Adipocyte (in vitro differentiated cells): ENCODE measurements at regions not wholly inside any gene's neighbourhood (a gene's known extent, or its start where the extent isn't known, plus 50 kb on each side); places are given as distances from the start of the nearest gene placed in this dataset.

Experiments used
- DNase-seq: peaks from one replicate; pipeline ENCODE4 v3.0.0-alpha.2; 2015; ENCODE audit warnings: low read depth
- H3K27me3 ChIP-seq: replicated peaks from 2 replicates; pipeline ENCODE4 v1.7.0; 2013; ENCODE audit warnings: mild to moderate bottlenecking, low read length, moderate library complexity; ENCODE audit not compliant: control insufficient read depth, insufficient read depth
- H3K36me3 ChIP-seq: 2 replicates; pipeline ENCODE4 v1.7.0; 2013; ENCODE audit warnings: low read length, mild to moderate bottlenecking, moderate library complexity; ENCODE audit not compliant: control insufficient read depth, insufficient read depth, severe bottlenecking
- H3K4me1 ChIP-seq: 2 replicates; pipeline ENCODE4 v1.7.0; 2013; ENCODE audit warnings: mild to moderate bottlenecking, low read length, moderate library complexity; ENCODE audit not compliant: control insufficient read depth, insufficient read depth
- H3K4me3 ChIP-seq: 2 replicates; pipeline ENCODE4 v1.7.0; 2013; ENCODE audit warnings: mild to moderate bottlenecking, low read length, moderate library complexity
- H3K9ac ChIP-seq: 2 replicates; pipeline ENCODE4 v1.7.0; 2013; ENCODE audit warnings: mild to moderate bottlenecking, low read length, moderate library complexity
- H3K9me3 ChIP-seq: 2 replicates; pipeline ENCODE4 v1.7.0; 2013; ENCODE audit warnings: mild to moderate bottlenecking, low read length, moderate library complexity; ENCODE audit not compliant: control insufficient read depth

- Histone ChIP-seq H3K36me3 (no peaks in the 10 kb centered on the region), H3K4me3 (peak overlapping the region; percentile 70), H3K9ac (no peak overlapping the region), H3K4me1 (no peaks in the 10 kb centered on the region), H3K9me3 (no peaks in the 10 kb centered on the region), H3K27me3 (no peaks in the 10 kb centered on the region)
- peak; percentile 25 for DNase-seq
Measured at GRCh38 chr5:116361171-116361967, 213.3 kb downstream of the SEMA6A start.

DNA sequence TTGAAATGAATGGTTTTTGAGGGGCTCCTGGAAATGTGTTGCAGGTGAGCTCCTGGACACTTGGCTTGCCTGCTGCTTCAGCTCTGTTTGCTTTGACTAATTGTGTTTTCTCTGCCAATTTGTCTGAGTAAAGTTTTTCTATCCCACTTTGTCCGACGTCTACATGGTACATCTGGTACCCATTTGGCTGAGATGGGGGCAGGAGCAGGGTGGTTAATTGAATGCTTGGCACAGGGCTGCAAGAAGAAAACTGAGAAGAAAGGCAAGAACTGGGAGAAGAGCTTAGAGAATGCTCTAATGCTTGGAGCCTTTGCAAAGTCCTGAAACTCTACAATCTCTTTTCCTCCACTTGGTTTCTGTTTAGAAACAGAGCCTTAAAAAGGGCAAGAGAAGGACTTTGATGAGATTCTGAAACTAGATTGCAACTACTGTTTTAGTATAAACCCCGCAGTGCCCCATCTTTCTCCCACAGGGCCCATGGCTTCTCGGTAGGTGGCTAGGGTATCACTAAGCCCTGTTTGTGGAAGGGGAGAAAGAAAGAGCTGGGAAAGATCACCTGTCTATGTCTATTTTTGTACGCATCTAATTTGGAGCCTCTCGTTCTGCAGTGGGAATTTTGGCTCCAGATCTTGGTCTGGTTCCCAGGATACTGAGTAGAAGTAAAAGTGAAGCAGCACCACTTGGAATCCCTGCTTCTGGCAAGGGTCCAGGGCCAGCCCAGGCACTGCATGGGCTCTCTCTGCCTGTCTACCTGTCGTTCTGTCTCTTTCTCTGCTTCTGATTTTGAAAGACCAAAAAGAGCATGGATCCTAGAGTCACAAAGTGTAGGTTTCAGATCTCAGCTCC is 214.4 kb downstream of the SEMA6A start:
- Histone ChIP-seq H3K4me1 (no peaks in the 10 kb centered on the region), H3K9me3 (peaks cover 7% of the 10 kb centered on the region), H3K9ac (no peak overlapping the region), H3K27me3 (no peaks in the 10 kb centered on the region), H3K36me3 (no peaks in the 10 kb centered on the region), H3K4me3 (no peak overlapping the region)
- DNase-seq = peak; percentile 36

GRCh38 chr5:116359592-116359991 is 215.0 kb downstream of the SEMA6A start:
- no peak for DNase-seq
- Histone ChIP-seq H3K27me3 (no peaks in the 10 kb centered on the region), H3K36me3 (no peaks in the 10 kb centered on the region), H3K9me3 (peaks cover 13% of the 10 kb centered on the region), H3K9ac (no peak overlapping the region), H3K4me1 (no peaks in the 10 kb centered on the region), H3K4me3 (no peak overlapping the region)

- Histone ChIP-seq H3K9ac (no peak overlapping the region), H3K4me3 (no peak overlapping the region), H3K9me3 (peaks cover 18% of the 10 kb centered on the region), H3K27me3 (no peaks in the 10 kb centered on the region), H3K36me3 (no peaks in the 10 kb centered on the region), H3K4me1 (no peaks in the 10 kb centered on the region)
- no peak for DNase-seq
Measured at GRCh38 chr5:116358911-116359418, 215.7 kb downstream of the SEMA6A start.

GRCh38 chr5:116358015-116358523 is 216.6 kb downstream of the SEMA6A start:
- no peak overlapping the region for H3K9ac ChIP-seq
- H3K27me3 ChIP-seq = no peaks in the 10 kb centered on the region
- peaks cover 21% of the 10 kb centered on the region for H3K9me3 ChIP-seq
- H3K4me3 ChIP-seq = no peak overlapping the region
- no peaks in the 10 kb centered on the region for H3K4me1 ChIP-seq
- H3K36me3 ChIP-seq = no peaks in the 10 kb centered on the region
- DNase-seq = no peak

- Histone ChIP-seq H3K27me3 (no peaks in the 10 kb centered on the region), H3K4me3 (no peak overlapping the region)
Measured at GRCh38 chr5:116355819-116356601, 218.6 kb downstream of the SEMA6A start.

GRCh38 chr5:116354699-116355098 is 219.9 kb downstream of the SEMA6A start:
- Histone ChIP-seq H3K4me3 (peak overlapping the region; percentile 7), H3K4me1 (no peaks in the 10 kb centered on the region), H3K9me3 (peaks cover 25% of the 10 kb centered on the region), H3K27me3 (no peaks in the 10 kb centered on the region), H3K36me3 (peaks cover 3% of the 10 kb centered on the region), H3K9ac (no peak overlapping the region)
- no peak for DNase-seq

More at GRCh38 chr5:116355819-116356601, 218.6 kb downstream of the SEMA6A start:
- H3K4me1 ChIP-seq = no peaks in the 10 kb centered on the region
- peaks cover 3% of the 10 kb centered on the region for H3K36me3 ChIP-seq
- DNase-seq = no peak
- no peak overlapping the region for H3K9ac ChIP-seq
- peaks cover 25% of the 10 kb centered on the region for H3K9me3 ChIP-seq

DNA sequence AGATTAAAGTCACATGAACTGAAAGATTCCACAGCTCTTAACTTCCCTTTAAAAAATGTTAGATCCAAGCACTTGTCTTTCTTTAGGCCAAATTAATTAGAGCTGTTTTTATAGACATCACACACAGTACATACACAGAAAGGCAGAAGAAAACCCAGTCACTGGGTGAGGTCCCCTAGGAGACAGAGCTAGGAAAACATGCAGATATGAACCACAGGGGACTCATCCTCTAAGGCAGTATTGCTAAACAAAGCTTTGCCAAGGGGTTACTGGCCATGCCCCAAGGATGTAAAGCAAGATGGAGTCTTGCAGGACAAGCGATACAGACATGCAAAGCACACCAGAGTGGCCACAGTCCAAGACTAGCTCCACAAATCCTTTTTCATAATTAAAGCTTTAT is 227.0 kb downstream of the SEMA6A start:
- no peaks in the 10 kb centered on the region for H3K27me3 ChIP-seq
- no peak for DNase-seq
- peaks cover 12% of the 10 kb centered on the region for H3K9me3 ChIP-seq
- H3K4me3 ChIP-seq = no peak overlapping the region
- peaks cover 3% of the 10 kb centered on the region for H3K36me3 ChIP-seq
- no peaks in the 10 kb centered on the region for H3K4me1 ChIP-seq
- H3K9ac ChIP-seq = no peak overlapping the region

DNA sequence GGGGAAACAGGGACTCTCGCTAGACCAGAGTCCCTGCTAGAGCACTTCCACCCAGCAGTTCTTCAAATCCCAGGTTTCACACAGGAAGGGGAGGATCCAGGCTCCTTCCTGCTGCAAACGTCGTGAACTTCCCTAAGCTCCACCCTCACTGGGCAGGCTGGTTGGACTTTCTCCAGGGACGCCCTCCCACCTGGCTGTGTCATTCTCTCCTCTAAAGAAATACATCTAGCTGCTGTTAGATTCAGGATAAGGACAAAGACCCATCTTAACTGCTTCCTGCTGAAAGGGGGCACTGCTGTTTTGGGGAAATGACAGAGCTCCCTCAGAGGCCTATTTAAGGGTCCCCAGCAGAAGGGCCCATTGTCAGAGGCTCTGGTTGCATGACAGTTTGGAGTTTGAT is 230.7 kb downstream of the SEMA6A start:
- Histone ChIP-seq H3K9ac (no peak overlapping the region), H3K27me3 (no peaks in the 10 kb centered on the region), H3K4me3 (no peak overlapping the region), H3K36me3 (no peaks in the 10 kb centered on the region), H3K4me1 (no peaks in the 10 kb centered on the region), H3K9me3 (peaks cover 5% of the 10 kb centered on the region)
- DNase-seq = no peak
